Natural killer cell (primary cell): ENCODE measurements at regions not wholly inside any gene's neighbourhood (a gene's known extent, or its start where the extent isn't known, plus 50 kb on each side); places are given as distances from the start of the nearest gene placed in this dataset.

ENCODE experiments used
- ATAC-seq, 3 donors: fragments of 150-1000 bp in 2 of 3; fragments of 200-7000 bp in 1 of 3; cut with Tn5 transposase; 1 replicate in 1 of 3; 2 replicates in 2 of 3; pipeline ENCODE4 v1.10.0; 2021; ENCODE audit warnings: mild to moderate bottlenecking in 2 of 3, moderate library complexity in 2 of 3
- DNase-seq, 2 donors: peaks; one replicate each; pipeline versions ENCODE4 v3.0.0 to v3.0.0-alpha.2; 2013 to 2021; ENCODE audit warnings: mixed read lengths in 1 of 2
- H3K27ac ChIP-seq: one replicate; pipeline ENCODE4 v1.5.1; 2013; ENCODE audit warnings: mild to moderate bottlenecking, low read length
- H3K27me3 ChIP-seq: one replicate; pipeline ENCODE4 v1.6.1; 2013; ENCODE audit warnings: low read length; ENCODE audit not compliant: control insufficient read depth, insufficient read depth
- H3K36me3 ChIP-seq: one replicate; pipeline ENCODE4 v1.6.1; 2013; ENCODE audit warnings: low read length; ENCODE audit not compliant: control insufficient read depth, insufficient read depth
- H3K4me1 ChIP-seq: one replicate; pipeline ENCODE4 v1.6.1; 2013; ENCODE audit warnings: low read length; ENCODE audit not compliant: control insufficient read depth, insufficient read depth
- H3K4me3 ChIP-seq: one replicate; pipeline ENCODE4 v1.5.1; 2013; ENCODE audit warnings: low read length
- H3K9me3 ChIP-seq: one replicate; pipeline ENCODE4 v1.6.1; 2013; ENCODE audit warnings: low read length; ENCODE audit not compliant: control insufficient read depth, insufficient read depth
- H3K27ac Mint-ChIP-seq, 2 donors: one replicate each; pipeline ENCODE4 v1.8.0; 2022; ENCODE audit warnings: mild to moderate bottlenecking in 2 of 2, mixed read lengths in 2 of 2, moderate library complexity in 1 of 2
- H3K27me3 Mint-ChIP-seq, 2 donors: one replicate each; pipeline ENCODE4 v1.8.0; 2022; ENCODE audit warnings: low read depth in 2 of 2, mixed read lengths in 2 of 2
- H3K36me3 Mint-ChIP-seq: one replicate; pipeline ENCODE4 v1.8.0; 2022; ENCODE audit warnings: mixed read lengths
- H3K4me1 Mint-ChIP-seq, 2 donors: one replicate each; pipeline ENCODE4 v1.8.0; 2022; ENCODE audit warnings: mixed read lengths in 2 of 2
- H3K4me3 Mint-ChIP-seq: one replicate; pipeline ENCODE4 v1.8.0; 2022; ENCODE audit warnings: mild to moderate bottlenecking, moderate library complexity, mixed read lengths
- H3K9me3 Mint-ChIP-seq, 2 donors: one replicate each; pipeline ENCODE4 v1.8.0; 2022; ENCODE audit warnings: mixed read lengths in 2 of 2
- CTCF ChIP-seq: fragments of 200-600 bp; IDR thresholded peaks from one replicate; pipeline ENCODE4 v1.8.0; 2022; ENCODE audit warnings: antibody characterized with exemption
- WGBS: methylation state at CpG from one replicate; pipeline ENCODE4 v1.1.7; 2013; ENCODE audit warnings: missing lambda C conversion rate; ENCODE audit not compliant: insufficient coverage; 5-methylcytosine and 5-hydroxymethylcytosine counted together
- intact Hi-C: fragments of 100-400 bp; cut with micrococcal nuclease; formaldehyde crosslinking; loops from one replicate; pipeline ENCODE4 v1.14.2; 2022

GRCh38 chr13:100798739-100799361, 124.3 kb upstream of the TMTC4 start:
- Histone ChIP-seq H3K27me3 (no peaks in the 10 kb centered on the region), H3K4me3 (no peak overlapping the region), H3K36me3 (no peaks in the 10 kb centered on the region), H3K27ac (no peak overlapping the region), H3K9me3 (no peaks in the 10 kb centered on the region), H3K4me1 (no peaks in the 10 kb centered on the region)
- ATAC-seq (no peak), DNase-seq (no peak)
- no peaks in the 10 kb centered on the region for H3K4me1 Mint-ChIP-seq
- H3K27ac Mint-ChIP-seq: no peak overlapping the region
- H3K27me3 Mint-ChIP-seq: peaks cover 13 to 22% of the 10 kb centered on the region in 2 donors
- TF ChIP-seq CTCF: no peak
- intact Hi-C loops: no loop called here
- H3K9me3 Mint-ChIP-seq: peaks cover 0 to 3% of the 10 kb centered on the region in 2 donors
- no peak overlapping the region for H3K4me3 Mint-ChIP-seq
- WGBS: 79% methylated on average over 2 of the region's 2 CpGs
- H3K36me3 Mint-ChIP-seq: peaks cover 7% of the 10 kb centered on the region

GRCh38 chr13:100797921-100798320, 123.3 kb upstream of the TMTC4 start:
- no peak overlapping the region for H3K27ac ChIP-seq
- H3K36me3 Mint-ChIP-seq: peaks cover 7% of the 10 kb centered on the region
- no peaks in the 10 kb centered on the region for H3K27me3 ChIP-seq
- no peaks in the 10 kb centered on the region for H3K36me3 ChIP-seq
- no peak for TF ChIP-seq CTCF
- no peaks in the 10 kb centered on the region for H3K4me1 Mint-ChIP-seq
- WGBS: 58% methylated on average over 2 of the region's 2 CpGs
- no peaks in the 10 kb centered on the region for H3K9me3 ChIP-seq
- H3K27ac Mint-ChIP-seq: no peak overlapping the region
- H3K4me1 ChIP-seq: no peaks in the 10 kb centered on the region
- no peak overlapping the region for H3K4me3 Mint-ChIP-seq
- ATAC-seq (no peak), DNase-seq (no peak)
- peaks cover 13 to 22% of the 10 kb centered on the region in 2 donors for H3K27me3 Mint-ChIP-seq
- peaks cover 0 to 3% of the 10 kb centered on the region in 2 donors for H3K9me3 Mint-ChIP-seq
- no peak overlapping the region for H3K4me3 ChIP-seq
- intact Hi-C loops: no loop called here

GRCh38 chr13:100796463-100796862, 121.9 kb upstream of the TMTC4 start:
- H3K27ac Mint-ChIP-seq: no peak overlapping the region
- intact Hi-C loops: no loop called here

More at GRCh38 chr13:100796463-100796862, 121.9 kb upstream of the TMTC4 start:
- H3K4me1 Mint-ChIP-seq: no peaks in the 10 kb centered on the region
- no peaks in the 10 kb centered on the region for H3K4me1 ChIP-seq
- TF ChIP-seq CTCF: no peak
- no peak overlapping the region for H3K4me3 Mint-ChIP-seq
- ATAC-seq (no peak), DNase-seq (no peak)
- H3K9me3 Mint-ChIP-seq: peaks cover 0 to 3% of the 10 kb centered on the region in 2 donors
- no peaks in the 10 kb centered on the region for H3K27me3 ChIP-seq
- 94% methylated on average over 2 of the region's 2 CpGs for WGBS
- H3K36me3 ChIP-seq: no peaks in the 10 kb centered on the region
- no peak overlapping the region for H3K4me3 ChIP-seq
- peaks cover 7% of the 10 kb centered on the region for H3K36me3 Mint-ChIP-seq
- no peaks in the 10 kb centered on the region for H3K9me3 ChIP-seq
- H3K27ac ChIP-seq: no peak overlapping the region
- H3K27me3 Mint-ChIP-seq: peaks cover 12 to 15% of the 10 kb centered on the region in 2 donors
